ENCODE measurements at regions not wholly inside any gene's neighbourhood (a gene's known extent, or its start where the extent isn't known, plus 50 kb on each side); places are given as distances from the start of the nearest gene placed in this dataset.

DNA sequence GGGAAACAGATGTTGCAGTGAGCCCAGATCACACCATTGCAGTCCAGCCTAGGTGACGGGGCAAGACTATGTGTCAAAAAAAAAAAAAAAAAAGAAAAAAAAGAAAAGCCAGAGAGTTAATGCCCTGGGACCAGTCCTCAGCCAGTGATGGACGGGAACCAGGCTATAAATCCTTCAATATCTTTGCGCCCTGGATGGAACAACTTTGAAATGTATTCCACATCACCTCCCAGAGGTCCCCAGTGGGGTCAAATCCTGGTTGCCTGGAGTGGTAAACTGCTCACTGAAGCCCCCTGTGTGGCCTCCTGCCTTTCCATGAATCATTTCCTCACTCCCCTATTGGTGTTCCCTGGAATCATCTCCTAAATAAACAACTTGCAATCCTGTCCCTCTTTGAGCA, 166.9 kb downstream of the DEFB131A start:
- TF ChIP-seq, protein P1, sequence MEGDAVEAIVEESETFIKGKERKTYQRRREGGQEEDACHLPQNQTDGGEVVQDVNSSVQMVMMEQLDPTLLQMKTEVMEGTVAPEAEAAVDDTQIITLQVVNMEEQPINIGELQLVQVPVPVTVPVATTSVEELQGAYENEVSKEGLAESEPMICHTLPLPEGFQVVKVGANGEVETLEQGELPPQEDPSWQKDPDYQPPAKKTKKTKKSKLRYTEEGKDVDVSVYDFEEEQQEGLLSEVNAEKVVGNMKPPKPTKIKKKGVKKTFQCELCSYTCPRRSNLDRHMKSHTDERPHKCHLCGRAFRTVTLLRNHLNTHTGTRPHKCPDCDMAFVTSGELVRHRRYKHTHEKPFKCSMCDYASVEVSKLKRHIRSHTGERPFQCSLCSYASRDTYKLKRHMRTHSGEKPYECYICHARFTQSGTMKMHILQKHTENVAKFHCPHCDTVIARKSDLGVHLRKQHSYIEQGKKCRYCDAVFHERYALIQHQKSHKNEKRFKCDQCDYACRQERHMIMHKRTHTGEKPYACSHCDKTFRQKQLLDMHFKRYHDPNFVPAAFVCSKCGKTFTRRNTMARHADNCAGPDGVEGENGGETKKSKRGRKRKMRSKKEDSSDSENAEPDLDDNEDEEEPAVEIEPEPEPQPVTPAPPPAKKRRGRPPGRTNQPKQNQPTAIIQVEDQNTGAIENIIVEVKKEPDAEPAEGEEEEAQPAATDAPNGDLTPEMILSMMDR (IDR thresholded peaks at IDR 0.05) = no peak
- TF ChIP-seq EP300 (IDR thresholded peaks at IDR 0.05) = no peak
- no peak for TF ChIP-seq POLR2AphosphoS5 (IDR thresholded peaks at IDR 0.05)
